Endodermal cell (in vitro differentiated cells): ENCODE measurements at regions not wholly inside any gene's neighbourhood (a gene's known extent, or its start where the extent isn't known, plus 50 kb on each side); places are given as distances from the start of the nearest gene placed in this dataset.

Experiments
- DNase-seq: peaks from one replicate; pipeline ENCODE4 v3.0.0-alpha.2; 2017
- H3K27ac ChIP-seq: 2 replicates; pipeline ENCODE4 v1.5.1; 2013; ENCODE audit warnings: mild to moderate bottlenecking, low read depth, low read length, moderate library complexity
- H3K27me3 ChIP-seq: 2 replicates; pipeline ENCODE4 v1.6.1; 2013; ENCODE audit warnings: mild to moderate bottlenecking, low read length, moderate library complexity; ENCODE audit not compliant: insufficient read depth, control insufficient read depth, poor library complexity, severe bottlenecking
- H3K36me3 ChIP-seq: 2 replicates; pipeline ENCODE4 v1.7.0; 2013; ENCODE audit warnings: mild to moderate bottlenecking, low read length, moderate library complexity; ENCODE audit not compliant: control insufficient read depth, insufficient read depth
- H3K4me1 ChIP-seq: one replicate; pipeline ENCODE4 v1.7.0; 2013; ENCODE audit warnings: low read length; ENCODE audit not compliant: control insufficient read depth, insufficient read depth
- H3K4me3 ChIP-seq: 2 replicates; pipeline ENCODE4 v1.5.1; 2013; ENCODE audit warnings: mild to moderate bottlenecking, low read length, moderate library complexity
- H3K9ac ChIP-seq: 2 replicates; pipeline ENCODE4 v1.6.1; 2013; ENCODE audit warnings: mild to moderate bottlenecking, low read length, moderate library complexity; ENCODE audit not compliant: poor library complexity, severe bottlenecking; ENCODE audit errors: extremely low read depth
- H3K9me3 ChIP-seq: 2 replicates; pipeline ENCODE4 v1.6.1; 2013; ENCODE audit warnings: mild to moderate bottlenecking, low read length, moderate library complexity; ENCODE audit not compliant: control insufficient read depth
- H3K27ac Mint-ChIP-seq: 2 replicates; pipeline ENCODE4 v1.8.0; 2020; ENCODE audit warnings: mixed read lengths
- H3K27me3 Mint-ChIP-seq: 2 replicates; pipeline ENCODE4 v1.8.0; 2021; ENCODE audit warnings: mild to moderate bottlenecking, mixed read lengths; ENCODE audit not compliant: insufficient read depth
- H3K36me3 Mint-ChIP-seq: 2 replicates; pipeline ENCODE4 v1.8.0; 2020; ENCODE audit warnings: low read depth, mixed read lengths
- H3K4me1 Mint-ChIP-seq: 2 replicates; pipeline ENCODE4 v1.8.0; 2020; ENCODE audit warnings: mixed read lengths
- H3K4me3 Mint-ChIP-seq: 2 replicates; pipeline ENCODE4 v1.8.0; 2020; ENCODE audit warnings: mild to moderate bottlenecking, moderate library complexity, mixed read lengths
- H3K9me3 Mint-ChIP-seq: 2 replicates; pipeline ENCODE4 v1.8.0; 2020; ENCODE audit warnings: mild to moderate bottlenecking, mixed read lengths
- WGBS, 2 experiments: methylation state at CpG; one replicate each; pipeline versions ENCODE4 v1.1.5 to v1.1.7; 2013; ENCODE audit warnings: missing lambda C conversion rate in 2 of 2, mixed read lengths in 1 of 2; ENCODE audit not compliant: insufficient coverage in 1 of 2, insufficient read length in 1 of 2; 5-methylcytosine and 5-hydroxymethylcytosine counted together
- TF ChIP-seq, protein P1 (sequence below): fragments of 200-600 bp; sonication (generic); conservative IDR thresholded peaks from 2 replicates; pipeline ENCODE4 v1.5.0; 2021; ENCODE audit warnings: antibody characterized with exemption, mild to moderate bottlenecking

DNA sequence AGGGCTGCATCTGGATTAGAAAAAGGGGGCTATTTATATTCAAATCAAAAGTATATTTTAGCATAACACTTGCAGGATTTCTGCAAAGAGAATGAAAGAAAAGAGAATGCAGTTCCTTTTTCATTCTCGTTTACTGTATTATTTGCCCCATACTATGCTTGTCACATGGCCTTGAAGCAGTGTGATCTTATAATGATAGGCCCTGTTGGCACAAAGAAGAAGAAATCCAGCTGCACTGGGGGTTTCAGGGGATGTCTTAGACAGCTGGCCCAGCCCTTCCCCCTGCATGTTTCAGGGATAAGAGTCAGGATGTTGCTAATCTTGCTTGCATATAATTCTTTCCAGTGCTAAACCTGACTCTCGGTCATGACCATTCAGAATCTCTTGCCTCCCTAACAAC lies 369.5 kb downstream of the SEC16B start:
- no peak overlapping the region for H3K4me3 ChIP-seq
- H3K27me3 ChIP-seq = peaks cover 37% of the 10 kb centered on the region
- whole genome bisulfite sequencing, 2 experiments = 82 to 89% methylated on average over 2 of the region's 2 CpGs
- H3K27me3 Mint-ChIP-seq = peaks cover 4% of the 10 kb centered on the region
- TF ChIP-seq, protein P1, sequence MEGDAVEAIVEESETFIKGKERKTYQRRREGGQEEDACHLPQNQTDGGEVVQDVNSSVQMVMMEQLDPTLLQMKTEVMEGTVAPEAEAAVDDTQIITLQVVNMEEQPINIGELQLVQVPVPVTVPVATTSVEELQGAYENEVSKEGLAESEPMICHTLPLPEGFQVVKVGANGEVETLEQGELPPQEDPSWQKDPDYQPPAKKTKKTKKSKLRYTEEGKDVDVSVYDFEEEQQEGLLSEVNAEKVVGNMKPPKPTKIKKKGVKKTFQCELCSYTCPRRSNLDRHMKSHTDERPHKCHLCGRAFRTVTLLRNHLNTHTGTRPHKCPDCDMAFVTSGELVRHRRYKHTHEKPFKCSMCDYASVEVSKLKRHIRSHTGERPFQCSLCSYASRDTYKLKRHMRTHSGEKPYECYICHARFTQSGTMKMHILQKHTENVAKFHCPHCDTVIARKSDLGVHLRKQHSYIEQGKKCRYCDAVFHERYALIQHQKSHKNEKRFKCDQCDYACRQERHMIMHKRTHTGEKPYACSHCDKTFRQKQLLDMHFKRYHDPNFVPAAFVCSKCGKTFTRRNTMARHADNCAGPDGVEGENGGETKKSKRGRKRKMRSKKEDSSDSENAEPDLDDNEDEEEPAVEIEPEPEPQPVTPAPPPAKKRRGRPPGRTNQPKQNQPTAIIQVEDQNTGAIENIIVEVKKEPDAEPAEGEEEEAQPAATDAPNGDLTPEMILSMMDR = no peak
- H3K9me3 Mint-ChIP-seq = peaks cover 4% of the 10 kb centered on the region
- no peak overlapping the region for H3K27ac ChIP-seq
- H3K4me3 Mint-ChIP-seq = no peak overlapping the region
- no peak overlapping the region for H3K9ac ChIP-seq
- H3K4me1 ChIP-seq = no peaks in the 10 kb centered on the region
- no peak for DNase-seq
- H3K27ac Mint-ChIP-seq = no peak overlapping the region
- no peaks in the 10 kb centered on the region for H3K36me3 Mint-ChIP-seq
- H3K36me3 ChIP-seq = no peaks in the 10 kb centered on the region
- peaks cover 8% of the 10 kb centered on the region for H3K4me1 Mint-ChIP-seq
- no peaks in the 10 kb centered on the region for H3K9me3 ChIP-seq

DNA sequence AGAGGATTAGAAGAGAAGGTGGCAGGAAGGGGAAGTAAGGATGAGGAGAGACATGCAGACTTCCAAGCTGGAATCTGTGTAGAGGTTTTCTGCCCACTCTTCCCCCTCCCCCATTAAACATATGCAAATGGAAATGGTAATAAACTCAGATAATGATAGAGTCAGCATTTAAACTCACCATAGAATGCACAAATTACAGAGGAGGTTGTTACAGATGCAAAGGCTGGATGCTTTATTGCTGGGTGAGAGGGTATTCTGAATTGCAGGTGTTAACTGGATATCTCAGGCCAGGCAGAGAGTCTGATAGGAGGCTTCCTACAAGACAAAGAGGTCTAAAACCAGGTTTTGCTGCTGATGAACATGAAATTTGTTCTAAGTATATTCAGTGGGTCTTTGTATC lies 372.5 kb downstream of the SEC16B start:
- no peak overlapping the region for H3K27ac Mint-ChIP-seq
- no peak overlapping the region for H3K27ac ChIP-seq
- DNase-seq = no peak
- peaks cover 43% of the 10 kb centered on the region for H3K27me3 ChIP-seq
- no peaks in the 10 kb centered on the region for H3K36me3 ChIP-seq
- no peak overlapping the region for H3K4me3 ChIP-seq
- no peaks in the 10 kb centered on the region for H3K9me3 ChIP-seq
- no peak overlapping the region for H3K4me3 Mint-ChIP-seq
- no peaks in the 10 kb centered on the region for H3K36me3 Mint-ChIP-seq
- H3K9me3 Mint-ChIP-seq = no peaks in the 10 kb centered on the region
- no peaks in the 10 kb centered on the region for H3K4me1 ChIP-seq
- H3K27me3 Mint-ChIP-seq = peaks cover 4% of the 10 kb centered on the region
- TF ChIP-seq, protein P1 = no peak
- no peak overlapping the region for H3K9ac ChIP-seq
- no peaks in the 10 kb centered on the region for H3K4me1 Mint-ChIP-seq

DNA sequence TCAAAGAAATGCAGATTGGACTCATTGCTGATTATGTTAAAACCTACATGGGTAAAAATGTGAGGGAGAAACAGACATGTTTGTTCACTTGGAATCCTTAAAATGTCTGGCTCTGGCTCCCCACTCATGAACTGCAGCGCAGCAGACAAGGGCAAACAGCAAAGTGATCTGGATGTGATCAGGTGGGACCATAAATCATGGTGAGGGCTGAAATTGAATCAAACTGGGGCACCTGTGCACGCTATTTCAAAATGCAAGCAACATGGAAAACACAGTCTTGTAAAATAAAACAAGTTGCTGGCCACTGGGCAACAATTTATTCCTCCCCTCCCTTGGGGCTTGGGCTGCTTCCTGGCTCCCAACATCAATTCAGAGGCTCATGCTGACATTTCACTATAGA lies 373.4 kb downstream of the SEC16B start:
- no peak overlapping the region for H3K4me3 Mint-ChIP-seq
- peaks cover 9% of the 10 kb centered on the region for H3K27me3 Mint-ChIP-seq
- no peaks in the 10 kb centered on the region for H3K4me1 Mint-ChIP-seq
- H3K9ac ChIP-seq = no peak overlapping the region
- H3K9me3 ChIP-seq = no peaks in the 10 kb centered on the region
- WGBS, 2 experiments = 89 to 93% methylated on average over 2 of the region's 2 CpGs
- no peaks in the 10 kb centered on the region for H3K36me3 Mint-ChIP-seq
- H3K27ac ChIP-seq = no peak overlapping the region
- H3K9me3 Mint-ChIP-seq = no peaks in the 10 kb centered on the region
- TF ChIP-seq, protein P1 = no peak
- H3K4me3 ChIP-seq = no peak overlapping the region
- peaks cover 50% of the 10 kb centered on the region for H3K27me3 ChIP-seq
- H3K4me1 ChIP-seq = no peaks in the 10 kb centered on the region
- DNase-seq = no peak
- H3K27ac Mint-ChIP-seq = no peak overlapping the region
- no peaks in the 10 kb centered on the region for H3K36me3 ChIP-seq
